ENCODE measurements at regions not wholly inside any gene's neighbourhood (a gene's known extent, or its start where the extent isn't known, plus 50 kb on each side); places are given as distances from the start of the nearest gene placed in this dataset.
"Not testable (repeated sequence)": the region's sequence is repeated elsewhere in the genome, so short reads cannot be mapped to it uniquely, and the experiment has no call there.

DNA sequence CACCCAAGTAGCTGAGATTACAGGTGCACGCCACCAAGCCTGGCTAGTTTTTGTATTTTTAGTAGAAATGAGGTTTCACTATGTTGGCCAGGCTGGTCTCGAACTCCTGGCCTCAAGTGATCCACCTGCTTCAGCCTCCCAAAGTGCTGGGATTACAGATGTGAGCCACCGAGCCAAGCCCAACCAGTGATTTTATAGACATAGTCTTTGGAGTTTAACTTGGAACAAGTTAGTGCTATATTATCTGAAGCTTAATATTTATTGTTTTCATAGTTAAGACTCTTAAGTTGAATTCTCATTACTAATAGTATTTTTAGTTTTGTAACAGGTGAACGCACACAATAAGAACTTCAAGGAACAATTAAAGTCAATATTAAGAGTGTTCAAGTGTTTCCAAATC, 122.1 kb downstream of the SPAG6 start:
- not testable (repeated sequence) for DNase-seq

DNA sequence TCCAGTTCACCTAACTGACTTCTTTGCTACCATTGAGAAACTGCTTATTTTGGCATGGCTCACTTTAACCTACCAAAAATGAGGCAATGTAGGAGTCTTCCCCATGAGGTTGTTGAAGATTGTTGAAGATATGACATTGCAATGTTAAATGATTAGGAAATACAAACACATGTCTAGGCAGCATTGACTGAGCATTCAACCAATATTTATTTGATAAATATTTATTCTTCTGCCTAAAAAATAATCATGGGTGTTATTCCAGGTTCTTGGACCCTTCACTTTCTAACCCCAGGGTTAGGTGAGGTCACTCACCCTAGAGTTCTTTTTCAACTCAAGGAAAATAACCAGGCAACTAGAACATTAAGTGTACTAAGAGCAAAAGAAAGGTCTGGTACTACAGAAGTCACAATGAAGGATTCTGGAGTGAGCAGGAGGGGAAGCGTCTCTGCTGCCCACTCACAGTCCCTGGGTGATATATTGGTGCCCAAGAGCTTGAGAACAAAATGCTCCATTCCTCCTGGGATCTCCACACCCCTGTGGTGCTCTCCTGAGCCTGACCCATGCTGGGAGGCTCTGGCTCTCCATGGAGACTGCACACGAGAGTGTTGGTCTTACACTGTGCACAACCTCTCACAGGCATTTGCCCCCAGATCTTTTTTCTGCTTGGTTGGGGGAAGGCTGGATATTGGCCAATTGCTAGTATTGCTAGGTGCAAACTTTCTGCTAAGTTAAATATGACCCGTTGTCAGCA, 123.4 kb downstream of the SPAG6 start:
- DNase-seq = no peak

DNA sequence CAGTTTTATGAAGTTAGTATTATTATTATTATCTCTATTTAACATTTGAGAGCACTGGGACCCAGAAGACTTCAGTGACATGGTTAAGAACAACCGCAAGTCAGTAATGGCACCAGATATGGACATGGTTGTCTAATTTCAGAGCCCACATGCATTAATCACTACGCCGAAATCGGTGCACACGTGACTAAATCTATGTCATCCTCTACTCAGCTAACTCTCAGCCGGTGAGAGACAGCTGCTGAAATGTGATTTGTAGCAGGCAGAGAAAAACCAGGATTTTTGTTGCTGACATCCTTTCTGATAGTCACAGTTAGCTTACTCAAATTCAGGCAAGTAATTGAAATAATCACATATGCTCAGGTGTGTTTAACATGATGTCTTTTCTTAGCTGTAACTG, 127.7 kb downstream of the SPAG6 start:
- DNase-seq = no peak

DNA sequence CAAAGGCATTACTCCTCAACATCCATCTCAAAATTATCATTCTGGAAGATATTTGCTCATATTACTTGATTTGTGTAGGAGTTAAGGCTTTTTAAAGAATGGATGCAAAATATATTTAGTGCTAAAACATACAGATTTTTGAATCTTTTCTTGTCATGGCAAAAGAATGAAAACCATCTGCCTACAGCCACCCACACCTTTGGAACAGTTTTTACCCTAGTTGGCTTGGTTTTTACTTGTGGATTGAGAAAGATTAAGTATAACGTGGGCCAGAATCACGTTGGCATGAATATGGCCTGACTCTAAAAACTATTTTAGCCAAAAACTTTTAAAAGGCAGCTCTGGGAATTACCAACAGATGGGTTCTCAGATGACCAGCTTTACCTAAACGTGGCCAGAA, 128.2 kb downstream of the SPAG6 start:
- DNase-seq = no peak

DNA sequence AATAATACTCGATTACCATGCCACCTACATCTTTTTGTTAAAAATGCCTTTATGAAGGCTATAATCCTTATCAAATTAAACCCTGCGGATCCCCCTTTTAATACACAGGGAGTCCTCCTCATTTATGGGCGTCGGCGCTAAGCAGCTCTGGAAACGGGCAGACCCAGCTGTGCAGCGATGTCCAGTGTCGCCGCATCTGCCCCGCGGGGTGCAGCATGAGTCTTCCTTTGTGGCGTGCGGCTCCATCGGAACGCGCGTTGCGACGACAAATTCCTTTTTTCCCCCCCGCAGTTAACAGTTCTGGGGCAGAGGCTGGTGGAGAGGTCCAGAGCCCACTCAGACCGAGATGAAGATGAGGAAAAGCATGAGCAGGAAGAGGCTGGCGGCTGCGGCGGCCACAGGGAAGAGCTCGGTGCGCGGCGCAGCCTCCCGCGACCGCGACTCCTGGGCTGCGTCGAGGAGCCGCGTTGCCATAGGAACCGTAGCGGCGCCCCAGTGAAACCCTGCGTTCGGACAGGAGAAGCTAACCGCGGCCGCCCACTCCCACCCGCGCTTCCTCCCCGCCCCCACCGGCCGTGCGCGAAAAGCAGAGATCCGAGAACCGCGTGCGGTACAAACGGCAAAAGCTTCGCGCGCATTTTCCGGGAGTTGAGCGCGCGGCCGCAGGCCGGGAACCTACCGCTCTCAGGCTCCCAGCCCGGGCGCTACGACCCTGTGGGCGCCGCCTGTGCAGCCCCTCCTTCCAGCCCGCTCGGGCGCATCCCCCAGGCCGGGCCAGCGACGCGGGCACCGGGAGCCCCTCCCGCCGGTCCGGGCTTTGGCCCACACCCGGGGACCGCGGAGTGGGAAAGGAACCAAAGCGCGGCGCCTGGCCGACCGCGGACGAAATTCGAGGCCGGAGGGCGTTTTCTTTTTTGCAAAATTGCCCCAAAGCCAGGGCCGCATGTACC, 130.6 kb downstream of the SPAG6 start:
- DNase-seq = peak; percentile 45

DNA sequence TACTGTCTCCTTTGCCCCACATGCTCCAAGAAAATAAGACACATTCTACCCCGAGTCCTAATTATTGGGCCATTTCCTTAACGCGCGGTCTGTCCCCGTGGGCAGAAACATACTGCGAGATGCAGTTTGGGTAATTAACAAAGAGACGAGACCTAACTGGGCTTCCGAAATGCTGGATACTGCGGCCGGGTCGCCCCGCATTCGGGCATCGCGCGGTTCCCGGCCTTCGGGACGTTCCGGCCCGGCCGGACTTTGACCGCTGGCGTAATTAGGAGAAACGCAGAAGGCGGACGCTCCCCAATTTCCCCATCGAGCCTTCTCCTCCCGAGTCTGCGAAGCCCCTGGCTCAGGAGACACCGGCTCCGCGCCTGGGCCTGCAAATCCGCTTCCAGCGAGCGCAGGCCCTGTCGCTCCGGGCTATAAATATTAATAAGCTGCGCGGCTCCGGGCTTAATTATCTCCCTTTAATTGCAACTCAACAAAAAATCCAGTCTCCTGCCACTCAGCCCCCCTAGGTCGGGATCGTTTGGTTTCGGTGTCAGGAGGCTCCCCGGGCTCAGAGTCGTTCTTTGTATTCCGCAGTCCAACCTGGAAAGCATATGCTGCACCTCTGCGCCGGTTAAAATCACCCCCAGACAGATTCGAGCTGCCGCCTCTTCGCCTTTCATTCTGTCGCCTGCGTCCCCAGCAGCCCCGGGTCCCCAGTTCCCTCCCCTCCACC, 131.5 kb downstream of the SPAG6 start:
- no peak for DNase-seq

DNA sequence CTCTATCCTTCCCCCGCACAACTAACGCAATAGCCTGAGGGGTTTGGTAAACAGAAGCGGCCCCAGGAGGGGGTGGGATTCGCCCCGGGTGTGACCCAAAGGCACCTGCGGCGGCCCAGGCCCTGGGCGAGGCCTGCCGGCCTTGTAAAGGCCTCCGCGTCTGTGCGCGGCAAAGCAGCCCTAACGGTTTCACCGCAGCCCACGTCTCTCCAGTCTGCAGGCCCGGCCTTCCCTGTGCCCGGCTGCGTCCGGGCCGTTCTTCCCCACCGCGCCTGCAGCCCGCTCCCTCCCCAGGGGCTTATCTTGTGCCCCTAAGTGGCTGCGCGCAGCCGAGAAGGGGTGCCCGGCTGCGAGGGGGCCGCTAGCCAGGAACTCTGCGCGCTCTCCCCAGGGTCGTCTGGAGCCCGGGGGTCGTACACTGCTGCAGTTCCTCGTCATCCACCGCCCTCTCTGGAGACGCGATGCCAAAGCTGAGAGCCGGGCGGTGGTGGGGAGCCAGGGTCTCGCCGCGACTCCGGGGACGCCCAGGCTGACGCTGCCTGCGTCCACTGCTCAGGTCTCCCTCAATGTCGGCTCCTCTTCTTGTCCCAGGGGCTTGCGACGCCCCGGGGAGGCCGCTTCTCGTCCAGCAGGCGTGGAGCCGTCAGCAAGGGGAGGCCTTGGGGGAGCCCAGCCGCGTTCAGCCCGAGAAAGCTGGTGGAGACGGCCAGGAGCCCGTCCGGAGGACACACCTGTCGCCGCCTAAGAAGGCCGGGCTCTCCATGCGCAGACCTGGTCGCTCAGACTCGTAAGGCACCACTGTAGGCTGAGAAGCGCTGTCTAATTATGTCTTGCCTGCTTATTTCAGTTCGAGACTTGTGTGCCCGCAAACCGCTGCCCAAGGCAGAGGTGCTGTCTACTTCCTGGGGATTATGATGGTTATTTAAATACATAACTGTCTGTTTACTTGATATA, 132.3 kb downstream of the SPAG6 start:
- DNase-seq = no peak

DNA sequence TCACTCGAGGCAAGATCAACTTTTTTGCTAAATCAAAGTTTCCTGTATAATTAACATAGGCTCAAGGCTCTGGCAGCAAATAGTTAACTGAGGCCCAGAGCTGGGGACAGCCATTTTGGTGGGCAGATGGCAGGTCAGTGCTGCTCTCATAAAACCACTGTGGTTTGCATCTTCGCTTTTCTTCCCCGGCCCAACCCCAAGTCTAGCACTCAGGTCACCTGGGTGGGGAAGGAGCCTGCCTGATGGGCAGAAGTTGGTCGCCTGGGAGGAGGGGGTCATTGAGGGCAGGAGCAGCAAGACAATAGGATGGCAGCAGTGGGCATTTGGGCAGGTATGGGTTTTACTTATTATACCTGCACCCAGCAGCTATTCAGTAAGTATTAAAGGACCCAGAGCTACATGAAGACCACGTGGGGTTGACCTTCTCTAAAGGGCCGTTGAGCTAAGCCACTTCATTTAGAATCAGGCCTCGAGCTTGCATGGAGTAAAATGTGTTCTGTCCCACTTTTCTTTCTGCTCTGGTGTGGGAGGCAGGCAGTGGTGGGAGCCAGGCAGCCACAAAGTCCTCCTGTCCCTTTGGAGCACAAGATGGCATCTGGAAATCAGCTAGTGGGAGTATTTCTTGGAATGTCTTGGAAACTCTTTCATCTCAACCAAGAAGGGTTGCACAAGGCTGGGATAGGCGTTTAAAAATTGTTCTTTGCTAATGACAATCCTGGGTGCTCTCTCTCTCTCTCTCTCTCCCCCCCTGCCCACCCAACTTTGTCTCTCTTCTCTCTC, 133.4 kb downstream of the SPAG6 start:
- no peak for DNase-seq

DNA sequence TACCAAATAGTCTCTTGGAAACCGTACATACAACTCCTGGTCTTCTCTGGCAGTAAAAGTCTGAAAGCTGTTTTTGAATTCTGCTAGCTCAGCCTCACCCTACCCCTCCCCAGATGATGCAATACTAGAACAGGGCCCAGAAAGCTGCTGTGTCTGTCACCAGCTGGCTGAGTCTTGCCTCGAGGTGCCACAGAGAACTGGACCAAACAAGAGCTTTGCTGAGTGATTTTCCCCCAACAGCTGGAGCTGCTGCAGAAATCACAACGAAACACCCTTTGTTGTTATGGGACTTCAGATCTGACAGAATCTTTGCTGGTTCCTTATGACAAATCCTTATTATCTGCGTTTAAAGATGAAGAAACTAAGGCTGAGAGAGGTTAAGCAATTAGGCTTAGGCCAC, 134.1 kb downstream of the SPAG6 start:
- peak; percentile 42 for DNase-seq

DNA sequence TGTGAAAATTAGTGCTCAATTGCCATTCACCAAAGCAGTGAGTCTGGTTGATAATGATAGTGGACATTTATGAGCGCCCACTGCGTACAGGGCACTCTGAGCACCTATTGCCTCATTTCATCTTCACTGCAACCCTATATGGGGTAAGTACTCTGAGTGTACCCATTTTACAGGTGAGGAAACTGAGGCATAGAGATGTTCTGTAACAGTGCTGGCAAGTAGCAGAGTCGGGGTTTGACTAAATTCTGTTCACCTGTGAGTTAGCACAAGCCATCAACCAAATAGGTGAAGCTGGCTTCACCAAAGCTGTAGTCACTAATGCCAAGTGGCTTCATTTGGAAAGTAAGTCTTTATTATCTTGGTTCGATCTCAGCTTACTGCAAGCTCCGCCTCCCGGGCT, 135.8 kb downstream of the SPAG6 start:
- DNase-seq = no peak

DNA sequence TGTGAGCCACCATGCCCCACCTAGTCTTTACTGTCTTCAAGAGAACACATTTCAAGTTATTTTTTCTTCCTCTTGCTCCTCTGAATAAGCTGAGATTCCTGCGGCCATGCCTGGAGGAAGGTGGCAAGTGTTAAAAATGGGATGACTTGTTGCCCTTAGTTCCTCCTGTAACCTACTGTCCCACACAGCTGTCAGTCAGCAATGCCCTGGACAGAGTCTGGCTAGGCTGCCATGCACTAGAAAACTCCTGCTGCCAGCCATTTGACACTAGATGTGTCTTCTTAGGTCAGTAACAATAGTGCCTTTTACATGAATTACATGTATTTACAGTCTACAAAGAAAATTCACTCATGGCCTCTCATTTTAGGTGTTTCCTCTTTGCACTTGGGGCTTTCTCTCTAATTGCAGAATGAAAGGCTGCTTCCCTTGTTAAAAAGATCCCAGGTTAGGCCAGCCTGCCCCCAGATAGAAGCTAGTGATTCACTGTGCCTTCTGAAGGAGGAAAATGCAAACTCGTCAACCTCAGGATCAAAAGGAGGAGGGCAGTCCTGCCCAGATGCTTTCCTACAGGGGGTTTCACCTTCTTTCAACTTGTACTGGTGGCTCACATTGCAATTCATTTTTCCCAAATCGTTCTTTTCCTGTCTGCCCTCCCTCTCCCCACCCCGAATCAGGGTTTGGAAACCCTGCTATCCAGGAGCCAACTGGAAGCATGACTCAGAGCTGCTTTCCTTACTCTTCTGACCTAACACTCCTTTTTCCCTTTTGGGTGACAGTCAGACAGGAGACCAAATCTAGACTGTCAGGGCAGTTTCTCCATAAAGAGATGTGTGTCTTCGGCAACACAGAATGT, 136.6 kb downstream of the SPAG6 start:
- no peak for DNase-seq

DNA sequence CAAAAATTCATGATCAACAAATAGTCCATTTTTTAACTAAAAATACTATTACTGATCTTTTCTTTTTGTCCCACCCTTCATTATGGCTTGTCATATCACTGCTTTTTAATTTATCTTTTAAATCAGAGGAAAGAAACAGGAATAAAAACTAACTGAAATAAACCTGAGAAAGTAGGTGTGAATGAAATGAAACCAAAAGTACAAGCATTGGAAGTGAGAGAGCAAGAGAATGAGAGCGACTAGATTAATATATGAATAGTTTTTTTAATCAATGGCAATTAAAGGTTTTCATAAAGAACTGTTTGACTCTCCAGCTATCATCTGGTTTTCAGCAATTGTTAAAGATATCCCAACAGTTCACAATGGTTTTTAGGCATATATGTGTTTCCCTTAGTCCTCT, 137.8 kb downstream of the SPAG6 start:
- DNase-seq = no peak

Measured in occipital lobe (tissue), 1 donor.